ENCODE measurements at regions not wholly inside any gene's neighbourhood (a gene's known extent, or its start where the extent isn't known, plus 50 kb on each side); places are given as distances from the start of the nearest gene placed in this dataset.

DNA sequence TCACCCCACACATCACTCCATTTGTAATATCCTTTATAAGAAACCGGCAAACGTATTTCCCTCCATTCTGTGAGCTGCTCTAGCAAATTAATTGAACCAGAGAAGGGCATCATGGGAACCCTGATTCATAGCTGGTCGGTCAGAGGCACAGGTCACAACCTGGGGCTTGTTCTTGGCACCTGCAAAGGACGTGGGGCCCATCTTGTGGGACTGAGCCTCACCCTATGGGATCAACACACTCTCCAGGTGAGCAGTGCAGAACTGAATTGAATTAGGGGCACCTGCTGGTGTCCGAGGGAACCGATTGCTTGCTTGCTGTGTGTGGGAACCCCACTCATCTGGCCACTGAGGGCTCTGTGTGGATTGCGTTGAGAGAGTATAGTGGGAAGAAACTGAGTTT is 145.3 kb downstream of the CTTN start:
- no peak overlapping the region for H3K27ac ChIP-seq
- no peaks in the 10 kb centered on the region for H3K4me1 ChIP-seq (ENCODE audit: insufficient read depth)
- no peaks in the 10 kb centered on the region for H3K27me3 ChIP-seq
- WGBS, 3 donors: 47 to 54% (median 52%) methylated on average over 7 of the region's 7 CpGs
- H3K36me3 ChIP-seq: no peaks in the 10 kb centered on the region
- intact Hi-C loops (cut with DNase I): no loop called here
- no peak for DNase-seq
- no peak overlapping the region for H3K4me3 ChIP-seq
- no peaks in the 10 kb centered on the region for H3K9me3 ChIP-seq
- no peak for TF ChIP-seq POLR2A (IDR thresholded peaks at IDR 0.05)

DNA sequence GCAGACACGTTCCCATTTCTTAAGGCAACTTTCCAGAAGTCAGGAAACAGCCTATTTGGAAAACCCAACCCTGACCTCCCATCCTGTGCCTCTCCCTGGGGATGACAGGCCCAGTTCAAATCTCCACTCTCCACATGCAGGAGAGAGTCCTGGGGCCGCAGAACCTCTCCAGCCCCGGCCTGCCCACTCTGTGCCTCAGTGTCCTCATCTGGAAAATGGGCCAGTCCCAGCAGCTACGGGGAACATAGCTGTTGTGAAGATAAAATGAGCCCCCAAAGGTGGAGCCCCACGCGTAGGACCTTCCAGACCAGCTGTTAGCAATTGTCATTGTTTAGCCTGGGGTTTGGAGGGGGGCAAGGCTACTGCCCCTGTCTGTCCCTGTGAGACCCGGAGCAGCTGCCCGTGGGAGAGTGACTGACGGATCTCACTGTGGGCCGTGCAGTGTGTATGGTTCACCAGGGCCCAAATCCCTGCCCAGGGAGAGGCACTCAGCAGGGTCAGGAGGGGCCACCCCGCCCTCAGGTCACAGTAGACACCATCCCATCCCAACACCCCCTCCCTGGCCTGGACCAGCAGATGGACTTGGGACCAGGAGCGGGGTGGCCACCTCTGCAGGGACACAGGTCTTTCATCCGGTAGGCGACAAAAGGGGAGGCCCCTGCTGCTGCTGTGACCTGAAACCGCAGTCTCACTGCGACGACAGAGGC is 145.9 kb downstream of the CTTN start:
- no peaks in the 10 kb centered on the region for H3K9me3 ChIP-seq
- H3K4me1 ChIP-seq (ENCODE audit: insufficient read depth): no peaks in the 10 kb centered on the region
- WGBS, 3 donors: 72 to 76% (median 75%) methylated on average over 17 of the region's 17 CpGs
- H3K4me3 ChIP-seq: no peak overlapping the region
- H3K27ac ChIP-seq: no peak overlapping the region
- no peaks in the 10 kb centered on the region for H3K27me3 ChIP-seq
- TF ChIP-seq, protein P1, sequence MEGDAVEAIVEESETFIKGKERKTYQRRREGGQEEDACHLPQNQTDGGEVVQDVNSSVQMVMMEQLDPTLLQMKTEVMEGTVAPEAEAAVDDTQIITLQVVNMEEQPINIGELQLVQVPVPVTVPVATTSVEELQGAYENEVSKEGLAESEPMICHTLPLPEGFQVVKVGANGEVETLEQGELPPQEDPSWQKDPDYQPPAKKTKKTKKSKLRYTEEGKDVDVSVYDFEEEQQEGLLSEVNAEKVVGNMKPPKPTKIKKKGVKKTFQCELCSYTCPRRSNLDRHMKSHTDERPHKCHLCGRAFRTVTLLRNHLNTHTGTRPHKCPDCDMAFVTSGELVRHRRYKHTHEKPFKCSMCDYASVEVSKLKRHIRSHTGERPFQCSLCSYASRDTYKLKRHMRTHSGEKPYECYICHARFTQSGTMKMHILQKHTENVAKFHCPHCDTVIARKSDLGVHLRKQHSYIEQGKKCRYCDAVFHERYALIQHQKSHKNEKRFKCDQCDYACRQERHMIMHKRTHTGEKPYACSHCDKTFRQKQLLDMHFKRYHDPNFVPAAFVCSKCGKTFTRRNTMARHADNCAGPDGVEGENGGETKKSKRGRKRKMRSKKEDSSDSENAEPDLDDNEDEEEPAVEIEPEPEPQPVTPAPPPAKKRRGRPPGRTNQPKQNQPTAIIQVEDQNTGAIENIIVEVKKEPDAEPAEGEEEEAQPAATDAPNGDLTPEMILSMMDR (IDR thresholded peaks at IDR 0.05): no peak
- TF ChIP-seq EP300 (IDR thresholded peaks at IDR 0.05) (no peak), POLR2A (IDR thresholded peaks at IDR 0.05) (no peak)
- intact Hi-C loops (cut with DNase I): no loop called here
- H3K36me3 ChIP-seq: no peaks in the 10 kb centered on the region
- DNase-seq: no peak

DNA sequence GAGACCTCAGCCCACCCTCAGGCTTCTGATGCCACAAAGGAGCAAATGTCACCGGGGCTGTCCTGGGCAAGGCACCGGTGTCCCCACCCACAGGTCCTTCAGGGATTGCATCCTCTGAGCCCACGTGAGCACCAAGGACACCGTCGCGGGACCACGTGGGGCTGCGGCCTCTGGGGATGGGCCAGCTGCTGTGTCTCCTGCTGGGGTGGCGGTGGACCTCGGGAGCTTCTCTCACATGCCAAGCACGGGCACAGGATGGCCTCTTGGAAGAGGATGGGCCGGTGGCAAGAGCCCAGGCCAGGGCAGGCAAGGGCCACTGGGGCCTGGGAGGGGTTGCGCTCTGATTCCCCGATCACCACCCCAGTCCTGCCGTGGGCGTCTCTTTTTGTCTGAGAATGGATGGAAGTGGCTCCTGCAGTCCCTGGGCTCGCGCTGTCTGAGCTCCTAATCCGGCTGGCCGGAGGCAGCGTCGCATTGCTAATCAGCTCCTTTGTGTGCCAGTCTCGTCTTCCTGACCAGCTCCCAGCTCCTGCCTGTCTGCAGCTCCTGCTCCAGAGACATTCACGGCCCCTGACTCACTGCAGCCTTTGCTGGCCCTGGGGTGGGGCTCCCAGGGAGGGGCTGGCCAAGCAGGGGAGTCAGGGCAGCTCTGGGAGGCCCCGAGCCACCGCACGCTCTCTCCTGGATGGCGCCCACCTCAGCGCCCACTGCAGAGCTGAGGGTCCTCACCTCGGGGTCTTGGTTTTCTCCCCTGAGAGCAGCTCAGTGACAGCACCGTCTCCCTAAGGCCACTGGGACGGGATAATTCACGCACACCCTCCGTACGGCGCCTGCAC is 146.7 kb downstream of the CTTN start:
- H3K27ac ChIP-seq: no peak overlapping the region
- H3K27me3 ChIP-seq: no peaks in the 10 kb centered on the region
- DNase-seq: no peak
- WGBS, 3 donors: 60 to 71% (median 69%) methylated on average over 30 to 36 of the region's 36 CpGs
- intact Hi-C loops (cut with DNase I): no loop called here
- H3K4me1 ChIP-seq (ENCODE audit: insufficient read depth): no peaks in the 10 kb centered on the region
- TF ChIP-seq, protein P1 (IDR thresholded peaks at IDR 0.05): no peak
- TF ChIP-seq POLR2A (IDR thresholded peaks at IDR 0.05) (no peak), EP300 (IDR thresholded peaks at IDR 0.05) (no peak)
- H3K9me3 ChIP-seq: no peaks in the 10 kb centered on the region
- no peak overlapping the region for H3K4me3 ChIP-seq
- no peaks in the 10 kb centered on the region for H3K36me3 ChIP-seq

DNA sequence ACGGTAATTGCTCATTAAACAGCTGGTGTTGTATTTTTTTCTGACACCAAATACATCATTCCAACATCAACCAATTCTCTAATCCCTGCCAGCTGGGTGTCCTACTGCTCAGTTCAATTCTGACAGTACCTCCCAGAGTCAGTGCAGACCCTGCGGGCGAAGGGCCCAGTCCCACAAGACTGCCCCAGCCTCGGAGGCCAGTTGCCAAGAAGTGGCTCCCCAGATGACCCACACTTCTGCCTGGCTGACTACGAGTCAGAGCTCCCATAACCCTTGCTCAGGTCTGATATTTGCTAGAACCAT is 147.2 kb downstream of the CTTN start:
- H3K36me3 ChIP-seq: no peaks in the 10 kb centered on the region
- no peak overlapping the region for H3K4me3 ChIP-seq
- intact Hi-C loops (cut with DNase I): no loop called here
- H3K27me3 ChIP-seq: no peaks in the 10 kb centered on the region
- no peaks in the 10 kb centered on the region for H3K4me1 ChIP-seq (ENCODE audit: insufficient read depth)
- H3K9me3 ChIP-seq: no peaks in the 10 kb centered on the region
- DNase-seq: no peak
- TF ChIP-seq POLR2A (IDR thresholded peaks at IDR 0.05) (no peak), EP300 (IDR thresholded peaks at IDR 0.05) (no peak)
- TF ChIP-seq, protein P1 (IDR thresholded peaks at IDR 0.05): no peak
- H3K27ac ChIP-seq: no peak overlapping the region
- WGBS, 3 donors: 67 to 69% (median 67%) methylated on average over 5 of the region's 5 CpGs

Measured in ovary (tissue), 7 donors.